Right lobe of liver (tissue), 4 donors: ENCODE measurements at regions not wholly inside any gene's neighbourhood (a gene's known extent, or its start where the extent isn't known, plus 50 kb on each side); places are given as distances from the start of the nearest gene placed in this dataset.
"Not testable (repeated sequence)": the region's sequence is repeated elsewhere in the genome, so short reads cannot be mapped to it uniquely, and the experiment has no call there.

ENCODE experiments used
- CTCF ChIP-seq, 4 donors: fragments of 200-600 bp in 3 of 4; fragments of 450-650 bp in 1 of 4; IDR thresholded peaks; one replicate each; pipeline versions ENCODE4 v1.5.1 to v1.8.0; 2016 to 2022; ENCODE audit warnings: antibody characterized with exemption in 4 of 4, mild to moderate bottlenecking in 2 of 4
- POLR2A ChIP-seq: fragments of 450-650 bp; IDR thresholded peaks from one replicate; pipeline ENCODE4 v1.6.1; 2017; ENCODE audit warnings: antibody characterized with exemption, mild to moderate bottlenecking
- donor health status: DM: no; HTN: no; CAD: no.
- donor health status: DM: no; HTN: no; CAD: no.
- donor health status: DM: no; HTN: yes; CAD: no.

- TF ChIP-seq POLR2A; CTCF (IDR thresholded peaks at IDR 0.05): not testable (repeated sequence)
These were observed 76.5 kb upstream of the PLEKHG1 start for GRCh38 chr6:150523216-150523615.
